ENCODE measurements at regions not wholly inside any gene's neighbourhood (a gene's known extent, or its start where the extent isn't known, plus 50 kb on each side); places are given as distances from the start of the nearest gene placed in this dataset.

- intact Hi-C loops (cut with DNase I) = loop anchor here (5.0 to 10.0 kb wide), 3 partner anchors 67 to 199 kb away; partner anchors contain the start of gene ARID5B
- H3K9me3 ChIP-seq = no peaks in the 10 kb centered on the region
Measured at GRCh38 chr10:61835069-61835945, 66.2 kb upstream of the ARID5B start.

GRCh38 chr10:61835946-61836887 lies 65.3 kb upstream of the ARID5B start:
- H3K4me3 ChIP-seq = no peak overlapping the region
- H3K36me3 ChIP-seq = no peaks in the 10 kb centered on the region
- no peak for DNase-seq
- H3K4me1 ChIP-seq = peaks cover 0 to 35% (median 32%) of the 10 kb centered on the region in 4 donors
- intact Hi-C loops (cut with DNase I) = loop anchor here (5.0 to 10.0 kb wide), 3 partner anchors 66 to 199 kb away; partner anchors contain the start of gene ARID5B
- peak overlapping the region; percentile 43 to 78 (median 74) for H3K27ac ChIP-seq
- 9 to 26% methylated on average over 6 of the region's 6 CpGs for WGBS, 2 donors
- peak in 1 of 4 donors; percentile 25 for TF ChIP-seq POLR2AphosphoS5 (IDR thresholded peaks at IDR 0.05)
- no peak for TF ChIP-seq EP300 (IDR thresholded peaks at IDR 0.05)
- no peaks in the 10 kb centered on the region for H3K27me3 ChIP-seq
- no peaks in the 10 kb centered on the region for H3K9me3 ChIP-seq

More at GRCh38 chr10:61835069-61835945, 66.2 kb upstream of the ARID5B start:
- peaks cover 0 to 35% (median 32%) of the 10 kb centered on the region in 4 donors for H3K4me1 ChIP-seq
- no peak for DNase-seq
- 18 to 38% methylated on average over 8 of the region's 8 CpGs for WGBS, 2 donors
- TF ChIP-seq EP300 (IDR thresholded peaks at IDR 0.05) = no peak
- no peak for TF ChIP-seq POLR2A (IDR thresholded peaks at IDR 0.05)
- TF ChIP-seq POLR2AphosphoS5 (IDR thresholded peaks at IDR 0.05) = peak; percentile 45 to 78 (median 66)
- peak; percentile 13 to 42 (median 24) for TF ChIP-seq CTCF (IDR thresholded peaks at IDR 0.05)
- no peaks in the 10 kb centered on the region for H3K36me3 ChIP-seq
- H3K4me3 ChIP-seq = no peak overlapping the region
- H3K27ac ChIP-seq = peak overlapping the region; percentile 43 to 78 (median 74)
- H3K27me3 ChIP-seq = no peaks in the 10 kb centered on the region

- Histone ChIP-seq H3K36me3 (no peaks in the 10 kb centered on the region), H3K4me1 (peaks cover 0 to 35% (median 32%) of the 10 kb centered on the region in 4 donors), H3K27ac (peak overlapping the region; percentile 43 to 78 (median 74)), H3K27me3 (no peaks in the 10 kb centered on the region), H3K9me3 (no peaks in the 10 kb centered on the region), H3K4me3 (peak overlapping the region in 1 of 4 donors; percentile 4)
- DNase-seq = no peak
- WGBS, 2 donors = 10 to 48% methylated on average over 4 of the region's 4 CpGs
- intact Hi-C loops (cut with DNase I) = loop anchor here (5.0 to 10.0 kb wide), 3 partner anchors 65 to 198 kb away; partner anchors contain the start of gene ARID5B
- TF ChIP-seq POLR2A (IDR thresholded peaks at IDR 0.05) (no peak), CTCF (IDR thresholded peaks at IDR 0.05) (no peak), POLR2AphosphoS5 (IDR thresholded peaks at IDR 0.05) (no peak), EP300 (IDR thresholded peaks at IDR 0.05) (no peak)
Measured at GRCh38 chr10:61836888-61837754, 64.4 kb upstream of the ARID5B start.

- Histone ChIP-seq H3K4me1 (peaks cover 0 to 35% (median 33%) of the 10 kb centered on the region in 4 donors), H3K27ac (peak overlapping the region; percentile 30 to 78 (median 74)), H3K9me3 (no peaks in the 10 kb centered on the region), H3K4me3 (peak overlapping the region in 1 of 4 donors; percentile 4), H3K36me3 (no peaks in the 10 kb centered on the region), H3K27me3 (no peaks in the 10 kb centered on the region)
- intact Hi-C loops (cut with DNase I) = loop anchor here (5.0 to 10.0 kb wide), 3 partner anchors 65 to 197 kb away; partner anchors contain the start of gene ARID5B
- TF ChIP-seq POLR2A (IDR thresholded peaks at IDR 0.05) (no peak), CTCF (IDR thresholded peaks at IDR 0.05) (no peak)
- DNase-seq = no peak
- WGBS, 2 donors = 14 to 46% methylated on average over 6 of the region's 6 CpGs
Measured at GRCh38 chr10:61837755-61838171, 63.7 kb upstream of the ARID5B start.
